ENCODE measurements at regions not wholly inside any gene's neighbourhood (a gene's known extent, or its start where the extent isn't known, plus 50 kb on each side); places are given as distances from the start of the nearest gene placed in this dataset.

GRCh38 chr16:85220964-85221731, 108.9 kb upstream of the CIBAR2 start:
- POLR2A ChIA-PET = interaction anchor here (1.3 kb wide), 1 partner anchor 14 kb away, joined by 6 read pairs; no protein-coding TSS in a partner anchor
- H3F3A ChIP-seq (replicated peaks; ENCODE audit: insufficient read depth) = peaks cover 9% of the 10 kb centered on the region

GRCh38 chr16:85221771-85222154, 109.5 kb upstream of the CIBAR2 start:
- ChIA-PET POLR2A (interaction anchor here (1.2 kb wide), 1 partner anchor 14 kb away, joined by 3 read pairs; no protein-coding TSS in a partner anchor), CTCF (interaction anchor here (1.0 to 2.1 kb wide), 4 partner anchors 19 to 107 kb away, joined by 3 to 6 read pairs (median 3); no protein-coding TSS in a partner anchor)
- no peak for DNase-seq
- H3K9me2 ChIP-seq = no peaks in the 10 kb centered on the region
- 80% methylated on average over 4 of the region's 12 CpGs for WGBS (ENCODE audit: low lambda C conversion rate)
- H3F3A ChIP-seq (replicated peaks; ENCODE audit: insufficient read depth) = peaks cover 9% of the 10 kb centered on the region
- no peak for TF ChIP-seq MXI1 (IDR thresholded peaks at IDR 0.05; ENCODE audit: low read depth, low read length)
- TF ChIP-seq MEF2A (IDR thresholded peaks at IDR 0.05; ENCODE audit: borderline replicate concordance, low read depth) = no peak
- TF ChIP-seq NFIC (IDR thresholded peaks at IDR 0.05; ENCODE audit: borderline replicate concordance) = no peak
- no peak for TF ChIP-seq SIN3A (IDR thresholded peaks at IDR 0.05; ENCODE audit: borderline replicate concordance, low read depth, low read length)
- no peak for TF ChIP-seq GATA2 (CRISPR knock-in tag; IDR thresholded peaks at IDR 0.05)
- no peak for TF ChIP-seq TAF1 (IDR thresholded peaks at IDR 0.05; ENCODE audit: borderline replicate concordance, low read depth, low read length)
- no peak for TF ChIP-seq RAD21 (IDR thresholded peaks at IDR 0.05; ENCODE audit: low read length)
- TF ChIP-seq, protein P1, sequence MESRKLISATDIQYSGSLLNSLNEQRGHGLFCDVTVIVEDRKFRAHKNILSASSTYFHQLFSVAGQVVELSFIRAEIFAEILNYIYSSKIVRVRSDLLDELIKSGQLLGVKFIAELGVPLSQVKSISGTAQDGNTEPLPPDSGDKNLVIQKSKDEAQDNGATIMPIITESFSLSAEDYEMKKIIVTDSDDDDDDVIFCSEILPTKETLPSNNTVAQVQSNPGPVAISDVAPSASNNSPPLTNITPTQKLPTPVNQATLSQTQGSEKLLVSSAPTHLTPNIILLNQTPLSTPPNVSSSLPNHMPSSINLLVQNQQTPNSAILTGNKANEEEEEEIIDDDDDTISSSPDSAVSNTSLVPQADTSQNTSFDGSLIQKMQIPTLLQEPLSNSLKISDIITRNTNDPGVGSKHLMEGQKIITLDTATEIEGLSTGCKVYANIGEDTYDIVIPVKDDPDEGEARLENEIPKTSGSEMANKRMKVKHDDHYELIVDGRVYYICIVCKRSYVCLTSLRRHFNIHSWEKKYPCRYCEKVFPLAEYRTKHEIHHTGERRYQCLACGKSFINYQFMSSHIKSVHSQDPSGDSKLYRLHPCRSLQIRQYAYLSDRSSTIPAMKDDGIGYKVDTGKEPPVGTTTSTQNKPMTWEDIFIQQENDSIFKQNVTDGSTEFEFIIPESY (IDR thresholded peaks at IDR 0.05; ENCODE audit: borderline replicate concordance, low read depth) = no peak
- no peak for TF ChIP-seq TCF12 (IDR thresholded peaks at IDR 0.05)
- TF ChIP-seq TEAD4 (IDR thresholded peaks at IDR 0.05; ENCODE audit: borderline replicate concordance, insufficient read depth) = no peak
- no peak for TF ChIP-seq GABPA (IDR thresholded peaks at IDR 0.05; ENCODE audit: low read depth)
- no peak for TF ChIP-seq PBX3 (IDR thresholded peaks at IDR 0.05)
- TF ChIP-seq NRF1 (IDR thresholded peaks at IDR 0.05; ENCODE audit: low read depth, low read length) = no peak
- no peak for TF ChIP-seq POLR2AphosphoS5 (IDR thresholded peaks at IDR 0.05; ENCODE audit: low read depth, low read length)
- TF ChIP-seq FOXJ3 (CRISPR knock-in tag; IDR thresholded peaks at IDR 0.05) = no peak
- TF ChIP-seq MAX (IDR thresholded peaks at IDR 0.05; ENCODE audit: low read depth) = no peak
- no peak for TF ChIP-seq FOXM1 (IDR thresholded peaks at IDR 0.05; ENCODE audit: low read depth)
- TF ChIP-seq FOSL2 (IDR thresholded peaks at IDR 0.05; ENCODE audit: borderline replicate concordance, low read depth) = no peak
- H3K27ac ChIP-seq (ENCODE audit: low read depth in 2 of 2, low read length in 1 of 2) = peak overlapping the region in 1 of 2 experiments; percentile 93; a peak in 2 of 4 replicates
- H3K9me3 ChIP-seq = no peaks in the 10 kb centered on the region
- no peak overlapping the region for H3K9ac ChIP-seq
- H4K20me1 ChIP-seq (ENCODE audit: insufficient read depth) = no peaks in the 10 kb centered on the region
- H3K4me2 ChIP-seq = no peak overlapping the region
- peaks cover 9% of the 10 kb centered on the region; the same call in 1 of the 2 replicates for H3K79me2 ChIP-seq (ENCODE audit: insufficient read depth)
- H3K4me1 ChIP-seq (ENCODE audit: control insufficient read depth in 1 of 2, insufficient read depth in 2 of 2, low read depth in 1 of 2, low read length in 1 of 2) = peaks cover 8 to 52% of the 10 kb centered on the region in 2 experiments
- H3K4me3 ChIP-seq (ENCODE audit: low read depth in 2 of 2, low read length in 1 of 2) = no peak overlapping the region
- no peak overlapping the region for H2AFZ ChIP-seq (ENCODE audit: low read depth)
- H3K36me3 ChIP-seq (replicated peaks in 1 of 2; ENCODE audit: control insufficient read depth in 1 of 2, insufficient read depth in 2 of 2, low read length in 1 of 2) = no peaks in the 10 kb centered on the region
- H3K27me3 ChIP-seq (ENCODE audit: insufficient read depth) = no peaks in the 10 kb centered on the region

More at GRCh38 chr16:85220964-85221731, 108.9 kb upstream of the CIBAR2 start:
- no peaks in the 10 kb centered on the region for H3K9me3 ChIP-seq
- H3K27me3 ChIP-seq (ENCODE audit: insufficient read depth) = no peaks in the 10 kb centered on the region
- no peak overlapping the region for H2AFZ ChIP-seq (ENCODE audit: low read depth)
- no peak overlapping the region for H3K4me3 ChIP-seq (ENCODE audit: low read depth in 2 of 2, low read length in 1 of 2)
- TF ChIP-seq EP300 (IDR thresholded peaks at IDR 0.05; ENCODE audit: borderline replicate concordance in 1 of 2, low read depth in 1 of 2, low read length in 1 of 2) (peak in 1 of 2 experiments; percentile 22; a peak in 1 of 4 replicates), FOXM1 (IDR thresholded peaks at IDR 0.05; ENCODE audit: low read depth) (no peak)
- no peaks in the 10 kb centered on the region for H4K20me1 ChIP-seq (ENCODE audit: insufficient read depth)
- H3K79me2 ChIP-seq (ENCODE audit: insufficient read depth) = peaks cover 9% of the 10 kb centered on the region; the same call in 1 of the 2 replicates
- peak overlapping the region in 1 of 2 experiments; percentile 93; a peak in 2 of 4 replicates for H3K27ac ChIP-seq (ENCODE audit: low read depth in 2 of 2, low read length in 1 of 2)
- H3K9me2 ChIP-seq = no peaks in the 10 kb centered on the region
- CTCF ChIA-PET = interaction anchor here (2.0 to 6.8 kb wide), 3 partner anchors 8 to 106 kb away, joined by 6 to 42 read pairs (median 7); no protein-coding TSS in a partner anchor
- H3K4me1 ChIP-seq (ENCODE audit: control insufficient read depth in 1 of 2, insufficient read depth in 2 of 2, low read depth in 1 of 2, low read length in 1 of 2) = peaks cover 8 to 49% of the 10 kb centered on the region in 2 experiments
- DNase-seq = peak; percentile 81
- H3K36me3 ChIP-seq (replicated peaks in 1 of 2; ENCODE audit: control insufficient read depth in 1 of 2, insufficient read depth in 2 of 2, low read length in 1 of 2) = no peaks in the 10 kb centered on the region
- 81% methylated on average over 20 of the region's 27 CpGs for WGBS (ENCODE audit: low lambda C conversion rate)
- 0 out of 2 replicates have a peak overlapping the region, but pooled peaks have one; percentile 81 for H3K4me2 ChIP-seq
- no peak overlapping the region for H3K9ac ChIP-seq
